NCI-H1105 treated with DMSO at 0.1 percent for 48 hours (cell line): ENCODE measurements at regions not wholly inside any gene's neighbourhood (a gene's known extent, or its start where the extent isn't known, plus 50 kb on each side); places are given as distances from the start of the nearest gene placed in this dataset.

Experiments used
- DNase-seq: peaks from one replicate; lab custom pipeline; 2025; lab: John Stamatoyannopoulos, UW

- DNase-seq, result no peak
Observed at GRCh38 chr1:90139837-90140236, 144.9 kb downstream of the ZNF326 start.

DNA sequence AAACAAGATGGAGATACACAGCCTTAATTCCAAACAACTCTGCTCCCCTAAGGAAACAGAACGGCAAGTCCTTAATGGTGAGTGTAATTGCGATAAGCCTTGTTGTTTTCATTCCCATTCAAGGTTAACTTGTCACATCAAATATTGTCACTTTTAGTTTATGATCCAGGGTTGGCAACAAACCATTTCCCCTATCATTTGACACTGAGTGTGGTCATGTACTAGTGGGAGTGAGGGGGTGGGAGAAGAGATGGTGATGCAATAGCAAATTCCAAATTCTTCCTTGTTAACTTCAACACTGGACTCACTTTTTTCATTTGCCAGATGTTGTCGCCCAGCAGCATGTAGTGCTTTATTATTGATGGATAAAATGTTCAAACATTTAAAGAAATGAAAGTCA, 140.4 kb downstream of the ZNF326 start:
- DNase-seq, result peak; percentile 47

GRCh38 chr1:90134175-90134955, 139.5 kb downstream of the ZNF326 start:
- no peak for DNase-seq

DNA sequence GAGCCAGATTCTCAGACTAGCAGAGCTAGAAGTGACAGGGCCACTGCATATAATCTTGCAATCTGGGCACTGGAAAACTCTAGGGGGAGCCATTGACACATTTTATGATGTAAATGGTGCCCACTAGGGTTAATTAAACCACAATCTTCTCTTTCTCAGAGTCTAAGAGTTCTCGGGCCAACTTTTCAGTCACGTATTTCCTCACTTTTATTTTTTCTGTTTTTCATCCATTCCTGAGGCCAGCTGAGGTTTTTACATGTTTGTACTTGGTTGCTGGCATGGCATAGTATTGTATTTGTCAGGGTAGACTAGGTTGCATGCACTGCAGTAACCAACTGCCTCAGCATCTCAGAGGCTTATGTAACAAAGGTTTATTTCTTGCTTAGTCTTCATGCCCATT, 138.2 kb downstream of the ZNF326 start:
- peak; percentile 66 for DNase-seq

DNA sequence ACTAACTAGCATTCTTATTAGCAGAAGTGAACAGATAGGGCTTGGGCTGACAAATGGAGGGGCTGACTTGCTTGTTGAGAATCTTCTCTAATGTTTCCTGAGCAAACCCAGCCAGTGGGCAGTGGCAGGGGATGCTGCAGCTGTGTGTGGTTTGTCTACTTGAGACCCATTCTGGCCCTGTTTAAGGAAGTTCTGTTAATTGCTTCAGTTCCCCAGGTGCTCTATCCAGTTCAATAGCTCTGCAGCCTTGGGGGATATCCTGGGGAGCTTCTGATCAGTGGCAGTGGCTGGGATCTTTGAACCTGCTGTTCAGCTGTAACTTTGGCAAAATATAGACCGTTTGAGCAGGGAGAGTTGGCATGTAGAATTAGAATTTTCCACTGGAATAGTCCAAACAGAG, 137.4 kb downstream of the ZNF326 start:
- no peak for DNase-seq

GRCh38 chr1:90127288-90127953, 132.5 kb downstream of the ZNF326 start:
- DNase-seq, result no peak

DNA sequence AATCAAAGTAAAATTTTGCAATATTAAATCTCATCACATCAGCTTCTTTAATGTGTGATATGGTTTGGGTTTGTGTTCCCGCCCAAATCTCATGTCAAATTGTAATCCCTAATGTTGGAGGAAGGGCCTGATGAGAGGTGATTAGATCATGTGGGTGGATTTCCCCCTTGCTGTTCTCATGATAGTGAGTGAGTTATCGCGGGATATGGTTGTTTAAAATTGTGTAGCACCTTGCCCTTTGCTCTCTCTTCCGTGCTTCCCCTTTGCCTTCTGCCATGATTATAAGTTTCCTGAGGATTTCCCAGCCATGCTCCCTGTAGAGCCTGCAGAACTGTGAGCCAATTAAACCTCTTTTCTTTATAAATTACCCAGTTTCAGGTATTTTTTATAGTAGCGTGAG, 131.9 kb downstream of the ZNF326 start:
- DNase-seq, result no peak

- DNase-seq, result peak; percentile 67
Observed at GRCh38 chr1:90122654-90123340, 127.9 kb downstream of the ZNF326 start.

- DNase-seq, result peak; percentile 78
Observed at GRCh38 chr1:90114521-90115141, 119.7 kb downstream of the ZNF326 start.

DNA sequence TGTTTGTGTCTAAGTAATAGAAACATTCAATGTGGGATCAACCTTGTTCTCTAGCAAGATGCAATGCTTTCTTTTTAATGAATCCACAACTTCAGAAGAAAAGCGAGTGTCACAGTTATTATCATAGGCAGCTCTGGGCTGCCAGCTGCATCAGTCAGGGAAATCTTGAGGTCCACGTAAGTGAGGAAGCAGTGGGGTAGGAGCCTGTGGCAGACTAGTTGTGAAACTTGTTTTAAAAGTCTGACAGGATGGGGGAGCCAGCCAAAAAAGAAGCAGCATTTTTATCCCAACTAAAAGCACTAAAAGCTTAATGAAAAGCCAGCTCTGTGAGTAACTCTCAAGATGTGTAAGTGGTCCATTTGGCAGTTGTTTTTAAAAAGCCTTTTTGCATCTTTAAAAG, 113.1 kb downstream of the ZNF326 start:
- DNase-seq, result no peak

GRCh38 chr1:90106311-90106710, 111.4 kb downstream of the ZNF326 start:
- DNase-seq, result no peak

- DNase-seq, result no peak
Observed at GRCh38 chr1:90104941-90105538, 110.1 kb downstream of the ZNF326 start.

DNA sequence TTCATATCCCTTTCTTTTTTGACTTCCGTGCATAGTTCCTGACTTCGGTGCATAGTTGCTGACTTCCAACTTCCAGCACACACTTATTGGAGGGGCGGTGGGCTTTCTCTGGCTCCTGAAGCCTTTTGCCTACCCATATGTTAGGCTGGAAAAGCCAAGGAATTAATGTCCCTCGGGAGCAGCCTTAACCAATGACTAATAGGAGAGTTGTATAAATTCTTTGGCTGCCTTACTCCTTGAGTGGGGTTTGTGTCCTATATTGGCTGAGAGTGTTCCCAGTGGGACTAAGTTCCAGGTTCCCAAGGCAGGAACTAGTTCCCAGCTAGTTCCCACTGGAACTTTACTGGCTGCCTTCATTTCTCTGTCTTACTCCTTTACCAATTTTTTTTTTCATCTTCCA, 105.7 kb downstream of the ZNF326 start:
- no peak for DNase-seq

GRCh38 chr1:90092441-90092840, 97.5 kb downstream of the ZNF326 start:
- DNase-seq, result no peak
